Keratinocyte (primary cell): ENCODE measurements at regions not wholly inside any gene's neighbourhood (a gene's known extent, or its start where the extent isn't known, plus 50 kb on each side); places are given as distances from the start of the nearest gene placed in this dataset.

Experiments used
- DNase-seq: peaks from one replicate; pipeline ENCODE4 v3.0.0-alpha.2; 2011; ENCODE audit warnings: low read depth, missing footprints, low spot score
- FAIRE-seq: peaks from 2 replicates; lab custom pipeline; 2011; peaks lifted over from hg19 to GRCh38; lab: Jason Lieb, UNC
- H2AFZ ChIP-seq: 2 replicates; pipeline ENCODE4 v1.6.0; 2012; ENCODE audit warnings: low read length, control low read depth, inconsistent platforms; ENCODE audit not compliant: control insufficient read depth
- H3K27ac ChIP-seq: 2 replicates; pipeline ENCODE4 v1.5.1; 2011; ENCODE audit warnings: low read length; ENCODE audit not compliant: control insufficient read depth, insufficient read depth
- H3K27me3 ChIP-seq: 3 replicates; pipeline ENCODE4 v1.6.0; 2011; ENCODE audit warnings: low read length; ENCODE audit not compliant: control insufficient read depth, insufficient read depth; ENCODE audit errors: extremely low read depth
- H3K36me3 ChIP-seq, 2 experiments: 2 replicates in 1 of 2; 3 replicates in 1 of 2; pipeline ENCODE4 v1.5.1; 2011; ENCODE audit warnings: low read length in 2 of 2, mild to moderate bottlenecking in 1 of 2; ENCODE audit not compliant: control insufficient read depth in 2 of 2, insufficient read depth in 2 of 2; ENCODE audit errors: extremely low read depth in 1 of 2
- H3K4me1 ChIP-seq: 3 replicates; pipeline ENCODE4 v1.5.1; 2011; ENCODE audit warnings: low read length; ENCODE audit not compliant: control insufficient read depth, insufficient read depth; ENCODE audit errors: extremely low read depth
- H3K4me2 ChIP-seq: 3 replicates; pipeline ENCODE4 v1.6.0; 2011; ENCODE audit warnings: low read depth, low read length; ENCODE audit not compliant: control insufficient read depth, insufficient read depth; ENCODE audit errors: extremely low read depth
- H3K4me3 ChIP-seq, 3 experiments: fragments of 200-600 bp in 1 of 3; sonication (generic) in 1 of 3; 2 replicates in 2 of 3; 3 replicates in 1 of 3; pipeline ENCODE4 v1.5.1; 2011 to 2016; ENCODE audit warnings: low read length in 3 of 3, mild to moderate bottlenecking in 3 of 3, control low read depth in 2 of 3, inconsistent platforms in 1 of 3, low read depth in 1 of 3, mixed read lengths in 1 of 3, mixed run types in 1 of 3, moderate library complexity in 1 of 3; ENCODE audit not compliant: control insufficient read depth in 2 of 3, insufficient read depth in 2 of 3; ENCODE audit errors: extremely low read depth in 1 of 3
- H3K79me2 ChIP-seq: 2 replicates; pipeline ENCODE4 v1.6.0; 2012; ENCODE audit warnings: low read length; ENCODE audit not compliant: control insufficient read depth, insufficient read depth
- H3K9ac ChIP-seq: 3 replicates; pipeline ENCODE4 v1.6.0; 2011; ENCODE audit warnings: low read length; ENCODE audit not compliant: control insufficient read depth, insufficient read depth; ENCODE audit errors: extremely low read depth
- H3K9me1 ChIP-seq: 3 replicates; pipeline ENCODE4 v1.6.0; 2011; ENCODE audit warnings: low read length; ENCODE audit not compliant: control insufficient read depth, insufficient read depth; ENCODE audit errors: extremely low read depth
- H3K9me3 ChIP-seq: 2 replicates; pipeline ENCODE4 v1.5.1; 2012; ENCODE audit warnings: low read depth, low read length; ENCODE audit not compliant: control insufficient read depth
- H4K20me1 ChIP-seq: 3 replicates; pipeline ENCODE4 v1.6.0; 2011; ENCODE audit warnings: low read length; ENCODE audit not compliant: control insufficient read depth, insufficient read depth; ENCODE audit errors: extremely low read depth
- CTCF ChIP-seq, 3 experiments: IDR thresholded peaks in 1 of 3; conservative IDR thresholded peaks in 1 of 3; optimal IDR thresholded peaks in 1 of 3; 2 replicates in 2 of 3; 3 replicates in 1 of 3; pipeline versions ENCODE3 to v1.5.1; 2011; ENCODE audit warnings: low read length in 3 of 3, mild to moderate bottlenecking in 3 of 3, moderate library complexity in 2 of 3, control low read depth in 1 of 3, inconsistent platforms in 1 of 3; ENCODE audit not compliant: insufficient read depth in 2 of 3; ENCODE audit errors: extremely low read depth in 1 of 3
- EZH2 ChIP-seq: IDR thresholded peaks from one replicate; pipeline ENCODE4 v1.6.1; 2012; ENCODE audit warnings: inconsistent platforms, mild to moderate bottlenecking, low read length, moderate library complexity
- dilution Hi-C: fragments of 300-500 bp; cut with MboI; formaldehyde crosslinking; loops from one replicate; pipeline ENCODE4 v1.7.0; 2020; ENCODE audit warnings: low sequenced_read_pairs; ENCODE audit not compliant: extremely low pct_ligation_motif_present

- Histone ChIP-seq H3K79me2 (no peaks in the 10 kb centered on the region), H3K27me3 (no peaks in the 10 kb centered on the region), H3K4me3 (no peak overlapping the region), H3K9ac (no peak overlapping the region), H3K9me1 (no peaks in the 10 kb centered on the region), H2AFZ (no peak overlapping the region), H3K27ac (no peak overlapping the region), H3K4me1 (no peaks in the 10 kb centered on the region), H4K20me1 (no peaks in the 10 kb centered on the region), H3K36me3 (no peaks in the 10 kb centered on the region), H3K4me2 (no peak overlapping the region), H3K9me3 (no peaks in the 10 kb centered on the region)
- no peak for TF ChIP-seq CTCF (optimal IDR thresholded peaks at IDR 0.05 in 1 of 3, IDR thresholded peaks at IDR 0.05 in 1 of 3, conservative IDR thresholded peaks at IDR 0.05 in 1 of 3; ENCODE audit: extremely low read depth in 1 of 3, insufficient read depth in 2 of 3, low read length in 3 of 3)
- no peak for DNase-seq
- dilution Hi-C loops = no loop called here
- no peak for FAIRE-seq
Observed at GRCh38 chr14:87678624-87679023, 314.4 kb downstream of the GALC start.

GRCh38 chr14:87676814-87677437 lies 316.1 kb downstream of the GALC start:
- Histone ChIP-seq H3K36me3 (no peaks in the 10 kb centered on the region), H2AFZ (no peak overlapping the region), H4K20me1 (no peaks in the 10 kb centered on the region), H3K79me2 (no peaks in the 10 kb centered on the region), H3K9me3 (no peaks in the 10 kb centered on the region), H3K4me2 (no peak overlapping the region), H3K9ac (no peak overlapping the region), H3K27me3 (no peaks in the 10 kb centered on the region), H3K4me1 (no peaks in the 10 kb centered on the region), H3K27ac (no peak overlapping the region), H3K9me1 (no peaks in the 10 kb centered on the region), H3K4me3 (no peak overlapping the region)
- dilution Hi-C loops = no loop called here
- FAIRE-seq (no peak), DNase-seq (no peak)
- TF ChIP-seq CTCF (optimal IDR thresholded peaks at IDR 0.05 in 1 of 3, IDR thresholded peaks at IDR 0.05 in 1 of 3, conservative IDR thresholded peaks at IDR 0.05 in 1 of 3; ENCODE audit: extremely low read depth in 1 of 3, insufficient read depth in 2 of 3, low read length in 3 of 3) (no peak), EZH2 (no peak)
